Left ventricle myocardium superior (tissue), 1 donor: ENCODE measurements at regions not wholly inside any gene's neighbourhood (a gene's known extent, or its start where the extent isn't known, plus 50 kb on each side); places are given as distances from the start of the nearest gene placed in this dataset.
A peak's percentile ranks its signal among the peaks of the same experiment; 100 is the strongest.

Experiments
- ATAC-seq: fragments of 200-7000 bp; cut with Tn5 transposase; one replicate; pipeline ENCODE4 v1.9.1; 2020; ENCODE audit warnings: mild to moderate bottlenecking, moderate library complexity
- DNase-seq: peaks from one replicate; pipeline ENCODE4 v3.0.0-alpha.2; 2020
- intact Hi-C: fragments of 100-400 bp; cut with micrococcal nuclease; formaldehyde crosslinking; loops from one replicate; pipeline ENCODE4 v1.11.0; 2022
- donor health status: DM: no; HTN: yes; CAD: no; lungs with severe emphysema.

- DNase-seq (no peak), ATAC-seq (no peak)
- intact Hi-C loops: no loop called here
Observed at GRCh38 chr6:166877906-166878305, 78.4 kb downstream of the RNASET2 start.

GRCh38 chr6:166877349-166877748 lies 79.0 kb downstream of the RNASET2 start:
- intact Hi-C loops: no loop called here
- ATAC-seq: no peak
- no peak for DNase-seq

GRCh38 chr6:166872531-166873009 lies 83.8 kb downstream of the RNASET2 start:
- intact Hi-C loops: no loop called here
- DNase-seq: no peak
- no peak for ATAC-seq

GRCh38 chr6:166870602-166871208 lies 85.6 kb downstream of the RNASET2 start:
- ATAC-seq (no peak), DNase-seq (no peak)
- intact Hi-C loops: no loop called here

- DNase-seq: no peak
- intact Hi-C loops: no loop called here
- ATAC-seq: no peak
Observed at GRCh38 chr6:166866839-166867637, 89.3 kb downstream of the RNASET2 start.

GRCh38 chr6:166864333-166864732 lies 92.0 kb downstream of the RNASET2 start:
- intact Hi-C loops: no loop called here
- no peak for ATAC-seq
- DNase-seq: no peak

GRCh38 chr6:166862978-166863530 lies 93.3 kb downstream of the RNASET2 start:
- intact Hi-C loops: no loop called here
- no peak for DNase-seq
- peak; percentile 23 for ATAC-seq

- peak; percentile 73 for ATAC-seq
- intact Hi-C loops: no loop called here
- peak; percentile 45 for DNase-seq
Observed at GRCh38 chr6:166862287-166862977, 93.9 kb downstream of the RNASET2 start.

- DNase-seq (no peak), ATAC-seq (no peak)
Observed at GRCh38 chr6:166861961-166862286, 94.4 kb downstream of the RNASET2 start.

GRCh38 chr6:166861304-166861703 lies 95.0 kb downstream of the RNASET2 start:
- ATAC-seq (no peak), DNase-seq (no peak)
- intact Hi-C loops: no loop called here

More at GRCh38 chr6:166861961-166862286, 94.4 kb downstream of the RNASET2 start:
- intact Hi-C loops: no loop called here

GRCh38 chr6:166860392-166860791 lies 96.0 kb downstream of the RNASET2 start:
- intact Hi-C loops: no loop called here
- DNase-seq: no peak
- ATAC-seq: no peak

- intact Hi-C loops: no loop called here
- DNase-seq (no peak), ATAC-seq (no peak)
Observed at GRCh38 chr6:166855416-166855815, 100.9 kb downstream of the RNASET2 start.

- intact Hi-C loops: no loop called here
- DNase-seq: no peak
Observed at GRCh38 chr6:166853371-166854325, 102.7 kb downstream of the RNASET2 start.

GRCh38 chr6:166852451-166852975 lies 103.8 kb downstream of the RNASET2 start:
- ATAC-seq (no peak), DNase-seq (no peak)
- intact Hi-C loops: no loop called here

More at GRCh38 chr6:166853371-166854325, 102.7 kb downstream of the RNASET2 start:
- ATAC-seq: no peak

GRCh38 chr6:166851911-166852310 lies 104.4 kb downstream of the RNASET2 start:
- intact Hi-C loops: no loop called here
- no peak for DNase-seq
- ATAC-seq: no peak

GRCh38 chr6:166851426-166851825 lies 104.9 kb downstream of the RNASET2 start:
- no peak for DNase-seq
- intact Hi-C loops: no loop called here
- no peak for ATAC-seq

GRCh38 chr6:166850677-166851076 lies 105.7 kb downstream of the RNASET2 start:
- intact Hi-C loops: no loop called here
- ATAC-seq: no peak
- DNase-seq: no peak

GRCh38 chr6:166849749-166850183 lies 106.6 kb downstream of the RNASET2 start:
- no peak for ATAC-seq
- intact Hi-C loops: no loop called here

More at GRCh38 chr6:166849749-166850183, 106.6 kb downstream of the RNASET2 start:
- no peak for DNase-seq
